ENCODE measurements at regions not wholly inside any gene's neighbourhood (a gene's known extent, or its start where the extent isn't known, plus 50 kb on each side); places are given as distances from the start of the nearest gene placed in this dataset.

DNA sequence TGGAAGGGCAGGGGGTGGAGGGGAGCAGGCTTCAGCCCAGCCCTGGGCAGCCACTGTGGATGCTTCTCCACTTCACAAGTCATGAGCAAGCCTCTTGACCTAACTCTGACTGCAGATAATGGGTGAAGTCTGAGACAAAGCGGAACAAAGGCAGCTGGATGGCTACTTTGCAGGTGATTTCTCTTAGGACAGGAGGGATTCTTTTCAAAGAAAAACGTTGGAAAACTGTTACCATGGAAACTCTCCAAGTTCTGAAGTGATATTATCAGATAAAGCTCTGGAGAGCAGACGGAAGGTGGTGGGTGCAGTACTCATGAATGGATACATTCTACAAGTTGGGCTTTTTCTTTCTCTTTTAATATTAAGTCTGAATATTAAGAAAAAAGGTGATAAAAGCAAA is 254.2 kb upstream of the SLCO3A1 start:
- ChIA-PET RAD21 (ENCODE audit: low non-redundant PET in 1 of 2, low total read pairs in 2 of 2, uncharacterized antibody in 2 of 2, unreplicated experiment in 2 of 2) (no interaction called here), POLR2A (no interaction called here), CTCF (no interaction called here)
- H3K9me3 ChIP-seq (ENCODE audit: control insufficient read depth in 1 of 2, insufficient read depth in 1 of 2, low read depth in 1 of 2, low read length in 2 of 2), result no peaks in the 10 kb centered on the region
- DNase-seq (ENCODE audit: low read depth, low spot score) (no peak), ATAC-seq (no peak)
- H3K79me2 ChIP-seq (ENCODE audit: insufficient read depth, low read length), result no peaks in the 10 kb centered on the region
- H3K27ac ChIP-seq (ENCODE audit: low read depth, low read length), result no peak overlapping the region
- H3K4me2 ChIP-seq (ENCODE audit: low read length), result no peak overlapping the region
- H4K20me1 ChIP-seq (ENCODE audit: insufficient read depth), result no peaks in the 10 kb centered on the region
- H3K4me1 ChIP-seq (ENCODE audit: control insufficient read depth in 1 of 2, insufficient read depth in 2 of 2, low read length in 2 of 2), result no peaks in the 10 kb centered on the region
- intact Hi-C loops (cut with micrococcal nuclease), result no loop called here
- no peak overlapping the region for H3K9ac ChIP-seq (ENCODE audit: low read length)
- no peak for TF ChIP-seq EZH2phosphoT487 (IDR thresholded peaks at IDR 0.05; ENCODE audit: borderline replicate concordance)
- TF ChIP-seq JUND (IDR thresholded peaks at IDR 0.05), result no peak
- TF ChIP-seq SIN3A (IDR thresholded peaks at IDR 0.05; ENCODE audit: low read depth), result no peak
- no peak for TF ChIP-seq TCF7L2 (IDR thresholded peaks at IDR 0.05; ENCODE audit: borderline replicate concordance, extremely low read depth, insufficient read depth, insufficient read length)
- TF ChIP-seq CBX3 (IDR thresholded peaks at IDR 0.05; ENCODE audit: low read depth), result no peak
- no peak for TF ChIP-seq ELF1 (IDR thresholded peaks at IDR 0.05; ENCODE audit: borderline replicate concordance, low read depth)
- TF ChIP-seq, protein P1, sequence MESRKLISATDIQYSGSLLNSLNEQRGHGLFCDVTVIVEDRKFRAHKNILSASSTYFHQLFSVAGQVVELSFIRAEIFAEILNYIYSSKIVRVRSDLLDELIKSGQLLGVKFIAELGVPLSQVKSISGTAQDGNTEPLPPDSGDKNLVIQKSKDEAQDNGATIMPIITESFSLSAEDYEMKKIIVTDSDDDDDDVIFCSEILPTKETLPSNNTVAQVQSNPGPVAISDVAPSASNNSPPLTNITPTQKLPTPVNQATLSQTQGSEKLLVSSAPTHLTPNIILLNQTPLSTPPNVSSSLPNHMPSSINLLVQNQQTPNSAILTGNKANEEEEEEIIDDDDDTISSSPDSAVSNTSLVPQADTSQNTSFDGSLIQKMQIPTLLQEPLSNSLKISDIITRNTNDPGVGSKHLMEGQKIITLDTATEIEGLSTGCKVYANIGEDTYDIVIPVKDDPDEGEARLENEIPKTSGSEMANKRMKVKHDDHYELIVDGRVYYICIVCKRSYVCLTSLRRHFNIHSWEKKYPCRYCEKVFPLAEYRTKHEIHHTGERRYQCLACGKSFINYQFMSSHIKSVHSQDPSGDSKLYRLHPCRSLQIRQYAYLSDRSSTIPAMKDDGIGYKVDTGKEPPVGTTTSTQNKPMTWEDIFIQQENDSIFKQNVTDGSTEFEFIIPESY (IDR thresholded peaks at IDR 0.05; ENCODE audit: extremely low read depth, insufficient replicate concordance, low read length), result no peak
- no peaks in the 10 kb centered on the region for H3K9me2 ChIP-seq (ENCODE audit: insufficient read depth)
- H3K36me3 ChIP-seq (ENCODE audit: control insufficient read depth in 1 of 2, insufficient read depth in 2 of 2, low read length in 2 of 2), result no peaks in the 10 kb centered on the region
- no peak overlapping the region for H3K4me3 ChIP-seq (replicated peaks in 1 of 2; ENCODE audit: low read depth in 1 of 2, low read length in 2 of 2)
- H2AFZ ChIP-seq (ENCODE audit: low read depth, low read length, poor library complexity, severe bottlenecking), result no peak overlapping the region
- no TSS peak for BruUV-seq (replicated peaks)
- H3K27me3 ChIP-seq (ENCODE audit: insufficient read depth, low read length), result peaks cover 5% of the 10 kb centered on the region; the same call in 1 of the 2 replicates

- H3K9ac ChIP-seq (ENCODE audit: low read length), result no peak overlapping the region
- no peak for DNase-seq (ENCODE audit: low read depth, low spot score)
- no peaks in the 10 kb centered on the region for H3K36me3 ChIP-seq (ENCODE audit: control insufficient read depth in 1 of 2, insufficient read depth in 2 of 2, low read length in 2 of 2)
- no TSS peak for BruUV-seq (replicated peaks)
- H3K79me2 ChIP-seq (ENCODE audit: insufficient read depth, low read length), result no peaks in the 10 kb centered on the region
- H3K9me3 ChIP-seq (ENCODE audit: control insufficient read depth in 1 of 2, insufficient read depth in 1 of 2, low read depth in 1 of 2, low read length in 2 of 2), result no peaks in the 10 kb centered on the region
- no peaks in the 10 kb centered on the region for H3K9me2 ChIP-seq (ENCODE audit: insufficient read depth)
- 0 out of 2 replicates have a peak, but pooled peaks cover 4% of the 10 kb centered on the region for H3K27me3 ChIP-seq (ENCODE audit: insufficient read depth, low read length)
- H3K27ac ChIP-seq (ENCODE audit: low read depth, low read length), result no peak overlapping the region
- intact Hi-C loops (cut with micrococcal nuclease), result no loop called here
- H3K4me3 ChIP-seq (replicated peaks in 1 of 2; ENCODE audit: low read depth in 1 of 2, low read length in 2 of 2), result no peak overlapping the region
- CTCF ChIA-PET, result no interaction called here
- RAD21 ChIA-PET (ENCODE audit: low non-redundant PET in 1 of 2, low total read pairs in 2 of 2, uncharacterized antibody in 2 of 2, unreplicated experiment in 2 of 2), result no interaction called here
- H3K4me1 ChIP-seq (ENCODE audit: control insufficient read depth in 1 of 2, insufficient read depth in 2 of 2, low read length in 2 of 2), result no peaks in the 10 kb centered on the region
- POLR2A ChIA-PET, result no interaction called here
- H2AFZ ChIP-seq (ENCODE audit: low read depth, low read length, poor library complexity, severe bottlenecking), result no peak overlapping the region
- ATAC-seq, result no peak
- no peaks in the 10 kb centered on the region for H4K20me1 ChIP-seq (ENCODE audit: insufficient read depth)
- H3K4me2 ChIP-seq (ENCODE audit: low read length), result no peak overlapping the region
- TF ChIP-seq TCF7L2 (IDR thresholded peaks at IDR 0.05; ENCODE audit: borderline replicate concordance, extremely low read depth, insufficient read depth, insufficient read length), result no peak
- TF ChIP-seq FOSL1 (IDR thresholded peaks at IDR 0.05; ENCODE audit: low read depth), result no peak
- no peak for TF ChIP-seq YY1 (IDR thresholded peaks at IDR 0.05; ENCODE audit: extremely low read depth, insufficient replicate concordance, low read depth, low read length)
- no peak for TF ChIP-seq CEBPB (IDR thresholded peaks at IDR 0.05; ENCODE audit: low read depth)
- TF ChIP-seq ELF1 (IDR thresholded peaks at IDR 0.05; ENCODE audit: borderline replicate concordance, low read depth), result no peak
- TF ChIP-seq POLR2A (IDR thresholded peaks at IDR 0.05; ENCODE audit: borderline replicate concordance, extremely low read depth, insufficient read depth, insufficient read length), result no peak
- TF ChIP-seq, protein P1 (IDR thresholded peaks at IDR 0.05; ENCODE audit: extremely low read depth, insufficient replicate concordance, low read length), result no peak
- TF ChIP-seq SP1 (IDR thresholded peaks at IDR 0.05; ENCODE audit: low read depth), result no peak
- no peak for TF ChIP-seq ATF3 (IDR thresholded peaks at IDR 0.05)
- TF ChIP-seq MAX (IDR thresholded peaks at IDR 0.05), result no peak
- TF ChIP-seq EGR1 (IDR thresholded peaks at IDR 0.05; ENCODE audit: low read depth), result no peak
- TF ChIP-seq EZH2 (IDR thresholded peaks at IDR 0.05), result no peak
- TF ChIP-seq EZH2phosphoT487 (IDR thresholded peaks at IDR 0.05; ENCODE audit: borderline replicate concordance), result no peak
- TF ChIP-seq JUND (IDR thresholded peaks at IDR 0.05), result no peak
- no peak for TF ChIP-seq CBX3 (IDR thresholded peaks at IDR 0.05; ENCODE audit: low read depth)
These were observed 250.0 kb upstream of the SLCO3A1 start for GRCh38 chr15:91603384-91604080.

All from HCT116 (cell line).